HG03565 (cell line): ENCODE measurements at regions not wholly inside any gene's neighbourhood (a gene's known extent, or its start where the extent isn't known, plus 50 kb on each side); places are given as distances from the start of the nearest gene placed in this dataset.
A peak's percentile ranks its signal among the peaks of the same experiment; 100 is the strongest.
"Not testable (repeated sequence)": the region's sequence is repeated elsewhere in the genome, so short reads cannot be mapped to it uniquely, and the experiment has no call there.

Experiments
- ATAC-seq: cut with Tn5 transposase; IDR thresholded peaks from one replicate; pipeline ENCODE4 v1.9.1; 2021; ENCODE audit warnings: mild to moderate bottlenecking, moderate library complexity; ENCODE audit not compliant: unreplicated experiment

- ATAC-seq: no peak
Measured at GRCh38 chr10:50997461-50997860, 76.8 kb upstream of the PRKG1 start.

DNA sequence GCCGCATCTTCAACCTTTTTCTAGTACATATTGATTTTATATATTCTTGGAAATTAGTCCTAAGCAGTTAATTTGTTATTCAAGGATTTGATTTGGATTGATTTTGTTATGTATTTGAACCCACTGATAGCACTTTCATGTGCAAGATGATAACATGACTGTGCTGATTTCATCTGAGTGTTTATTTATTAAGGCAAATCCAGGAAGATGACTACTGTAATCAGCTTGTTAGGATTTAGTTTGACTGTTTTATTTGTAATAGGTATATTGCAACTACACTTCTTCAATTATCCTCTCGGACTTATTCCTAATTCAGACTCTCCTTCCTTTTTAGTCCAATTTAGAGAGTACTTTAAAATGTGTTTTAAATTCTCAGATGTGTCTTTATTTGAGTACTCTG, 75.1 kb upstream of the PRKG1 start:
- no peak for ATAC-seq

DNA sequence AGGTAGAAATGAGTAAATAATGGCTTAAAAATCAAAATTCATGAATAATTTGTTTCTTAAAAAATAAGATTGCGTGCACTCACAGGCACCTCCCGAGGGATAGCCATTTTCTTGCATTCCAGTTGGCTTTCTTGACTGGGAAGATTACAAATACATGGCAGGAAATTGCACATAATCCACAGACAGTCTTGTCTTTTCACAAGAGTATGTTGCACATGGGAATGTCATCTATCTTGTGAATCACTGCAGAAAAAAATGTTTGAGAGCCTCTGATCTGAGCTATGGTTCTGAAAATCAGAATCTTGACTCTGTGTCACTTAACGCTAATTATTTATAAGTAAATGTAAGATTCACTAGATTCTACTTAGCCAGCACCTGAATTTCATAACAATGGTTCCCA, 74.1 kb upstream of the PRKG1 start:
- ATAC-seq: no peak

- ATAC-seq: no peak
Measured at GRCh38 chr10:51000976-51001375, 73.3 kb upstream of the PRKG1 start.

GRCh38 chr10:51001587-51001986, 72.7 kb upstream of the PRKG1 start:
- ATAC-seq: no peak

DNA sequence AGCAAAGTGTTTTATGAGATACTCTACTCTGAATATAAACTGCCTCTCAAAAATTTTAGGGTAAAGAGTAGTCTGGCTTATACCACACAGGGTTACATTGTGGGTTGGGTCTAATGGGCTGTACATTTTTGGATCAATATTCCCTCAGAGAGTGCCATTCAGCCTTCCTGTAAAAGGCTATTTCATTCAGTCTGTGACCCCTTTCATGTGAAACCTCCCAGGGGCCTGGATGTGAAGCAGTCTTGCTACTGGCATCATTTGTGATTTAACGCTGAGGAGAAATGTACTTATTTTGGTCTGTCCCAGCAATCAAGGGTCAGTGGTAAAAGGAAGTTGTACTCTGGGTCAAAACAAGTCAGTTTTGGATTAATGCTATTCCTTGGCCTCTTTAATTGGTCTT, 71.8 kb upstream of the PRKG1 start:
- ATAC-seq: no peak

DNA sequence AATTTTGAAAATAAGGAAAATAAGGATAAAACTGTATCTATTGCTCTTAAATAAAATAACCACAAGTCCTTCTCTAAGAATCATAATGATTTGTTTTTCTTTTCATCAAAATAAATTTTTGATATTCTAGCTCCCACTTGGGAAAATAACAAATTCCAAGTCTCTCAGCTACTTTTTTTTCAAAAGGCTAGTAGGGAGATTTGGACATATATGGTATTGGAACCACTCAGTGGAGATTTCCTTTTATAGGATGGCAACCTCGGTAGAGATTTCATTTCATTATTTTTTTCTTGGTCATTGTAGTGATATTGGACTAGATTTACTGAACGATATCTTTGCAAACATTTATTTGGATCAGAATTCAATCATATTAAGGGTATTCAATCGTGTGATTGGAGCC, 69.5 kb upstream of the PRKG1 start:
- no peak for ATAC-seq

DNA sequence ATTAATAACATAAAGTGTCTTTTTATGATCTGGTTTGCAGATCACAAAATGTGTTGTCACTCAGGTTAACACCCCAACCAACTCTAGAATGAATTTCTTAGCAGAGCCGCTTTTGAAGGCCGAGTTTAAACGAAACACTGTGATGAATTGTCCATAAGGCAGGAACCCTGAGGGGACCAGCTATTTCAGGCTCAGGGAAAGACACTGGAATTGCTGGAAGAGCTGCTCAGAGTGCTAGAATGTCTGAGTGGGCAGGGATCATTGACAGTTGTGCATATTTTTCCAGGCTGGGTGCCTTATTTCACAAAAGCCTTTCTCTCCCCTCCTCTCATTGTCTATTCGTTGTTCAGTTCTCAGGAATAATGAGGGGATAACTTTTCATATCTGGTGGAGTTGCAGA, 68.7 kb upstream of the PRKG1 start:
- no peak for ATAC-seq

- ATAC-seq: no peak
Measured at GRCh38 chr10:51006686-51007085, 67.6 kb upstream of the PRKG1 start.

DNA sequence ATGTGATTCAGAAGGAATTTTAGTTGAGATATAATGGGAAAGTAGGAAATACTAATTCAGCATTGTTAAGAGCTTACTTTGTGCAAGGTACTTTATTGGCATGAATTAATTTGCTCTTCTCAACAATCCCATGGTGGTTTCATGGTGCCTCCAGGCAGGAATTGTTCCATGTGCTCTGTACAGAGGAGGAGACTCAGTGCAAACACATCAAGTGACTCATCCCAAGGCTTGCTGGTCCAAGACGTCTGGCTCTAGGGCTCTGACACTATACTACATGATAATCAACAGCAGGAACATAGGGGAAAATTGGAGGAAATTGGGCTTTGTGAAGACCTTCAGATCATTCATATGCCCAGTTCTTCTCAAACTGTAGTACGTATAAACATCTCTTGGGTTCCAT, 66.5 kb upstream of the PRKG1 start:
- no peak for ATAC-seq

GRCh38 chr10:51008346-51008745, 65.9 kb upstream of the PRKG1 start:
- no peak for ATAC-seq

GRCh38 chr10:51010977-51011376, 63.3 kb upstream of the PRKG1 start:
- ATAC-seq: peak; percentile 68

- no peak for ATAC-seq
Measured at GRCh38 chr10:51012073-51012472, 62.2 kb upstream of the PRKG1 start.

- no peak for ATAC-seq
Measured at GRCh38 chr10:51014680-51015389, 59.5 kb upstream of the PRKG1 start.

DNA sequence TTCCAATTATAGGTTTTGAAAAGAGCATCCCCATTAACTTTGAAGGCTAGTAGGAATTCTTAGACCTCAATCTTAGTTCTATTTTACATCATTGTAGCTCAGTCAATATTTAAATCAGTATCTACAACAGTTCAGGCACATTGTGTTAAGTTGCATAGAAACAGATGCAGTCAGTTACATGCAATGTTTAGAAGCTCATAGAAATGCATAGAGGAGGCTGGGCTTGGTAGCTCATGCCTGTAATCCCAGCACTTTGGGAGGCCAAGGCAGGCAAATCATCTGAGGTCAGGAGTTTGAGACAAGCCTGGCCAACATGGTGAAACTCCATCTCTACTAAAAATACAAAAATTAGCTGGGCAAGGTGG, 58.9 kb upstream of the PRKG1 start:
- not testable (repeated sequence) for ATAC-seq

GRCh38 chr10:51020200-51020599, 54.1 kb upstream of the PRKG1 start:
- no peak for ATAC-seq

DNA sequence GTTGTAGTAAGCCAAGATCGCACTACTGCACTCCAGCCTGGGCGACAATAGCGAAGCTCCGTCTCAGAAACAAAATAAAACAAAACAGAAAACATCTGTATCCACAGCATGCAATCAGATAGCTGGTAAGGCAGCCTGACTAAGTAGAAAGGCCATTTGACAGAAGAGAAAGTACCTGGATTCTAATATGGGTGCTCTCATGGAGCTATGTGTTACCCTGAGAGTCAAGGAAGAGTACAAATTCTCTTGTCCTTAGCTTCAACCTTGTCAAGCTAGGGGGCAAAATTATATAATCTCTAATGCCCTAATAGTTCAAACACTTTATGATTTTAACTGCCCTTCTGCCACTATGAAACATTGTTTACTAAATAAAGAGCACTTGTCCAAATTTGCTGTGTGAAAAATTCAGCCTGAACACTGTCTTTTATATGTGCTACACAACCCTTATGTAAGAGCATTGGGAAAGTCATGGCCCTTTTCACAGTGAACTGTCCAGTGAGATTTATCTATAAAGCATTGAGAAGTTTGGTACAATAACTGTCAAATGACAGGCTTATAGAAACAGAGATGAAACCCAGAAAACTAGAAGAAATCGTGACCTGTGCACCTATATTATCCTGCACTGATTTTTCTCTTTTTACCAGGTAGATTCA, 51.2 kb upstream of the PRKG1 start:
- no peak for ATAC-seq

GRCh38 chr10:51023636-51024035, 50.7 kb upstream of the PRKG1 start:
- no peak for ATAC-seq
